T1000 (cell line): ENCODE measurements at regions not wholly inside any gene's neighbourhood (a gene's known extent, or its start where the extent isn't known, plus 50 kb on each side); places are given as distances from the start of the nearest gene placed in this dataset.
"Not testable (repeated sequence)": the region's sequence is repeated elsewhere in the genome, so short reads cannot be mapped to it uniquely, and the experiment has no call there.

Source experiments
- DNase-seq: peaks from one replicate; lab custom pipeline; 2025; ENCODE audit warnings: mixed read lengths; lab: John Stamatoyannopoulos, UW

DNA sequence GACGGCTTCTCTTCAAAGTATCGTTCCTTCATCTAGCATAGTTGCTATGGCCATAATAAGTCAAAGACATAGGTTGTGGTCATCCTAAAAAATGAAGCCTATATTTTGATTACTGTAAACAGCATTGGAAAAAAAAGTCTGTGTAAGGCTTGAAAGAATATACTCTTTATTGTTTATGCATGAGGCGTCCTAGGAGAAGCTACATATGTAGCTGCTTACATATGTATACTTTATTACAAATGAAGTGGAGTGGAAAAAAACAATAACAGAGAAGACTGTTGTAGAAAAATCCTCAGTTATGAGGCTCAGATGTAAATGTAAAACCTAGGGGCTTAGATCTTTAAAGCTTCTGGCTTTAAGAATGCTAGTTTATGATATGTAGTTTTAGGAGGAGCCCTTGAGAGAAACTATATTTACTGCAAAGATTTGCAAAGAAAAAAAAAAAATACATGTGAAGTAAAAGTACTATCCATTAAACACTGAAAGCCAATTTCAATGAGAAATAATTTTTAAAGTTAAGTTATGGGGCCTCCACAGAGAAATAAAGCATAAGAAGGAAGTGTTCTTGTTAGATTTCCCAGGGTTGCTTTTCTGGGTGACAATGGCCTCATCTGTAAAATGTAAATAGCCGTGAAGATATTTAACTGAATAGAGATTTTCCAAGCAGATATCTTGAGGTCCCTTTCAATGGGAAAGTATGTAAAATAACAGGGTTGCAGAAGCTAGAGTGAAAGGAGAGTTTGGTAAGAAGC lies 598.2 kb downstream of the TRIML1 start:
- DNase-seq, result no peak

- not testable (repeated sequence) for DNase-seq
Measured at GRCh38 chr4:188738290-188738689, 599.0 kb downstream of the TRIML1 start.

DNA sequence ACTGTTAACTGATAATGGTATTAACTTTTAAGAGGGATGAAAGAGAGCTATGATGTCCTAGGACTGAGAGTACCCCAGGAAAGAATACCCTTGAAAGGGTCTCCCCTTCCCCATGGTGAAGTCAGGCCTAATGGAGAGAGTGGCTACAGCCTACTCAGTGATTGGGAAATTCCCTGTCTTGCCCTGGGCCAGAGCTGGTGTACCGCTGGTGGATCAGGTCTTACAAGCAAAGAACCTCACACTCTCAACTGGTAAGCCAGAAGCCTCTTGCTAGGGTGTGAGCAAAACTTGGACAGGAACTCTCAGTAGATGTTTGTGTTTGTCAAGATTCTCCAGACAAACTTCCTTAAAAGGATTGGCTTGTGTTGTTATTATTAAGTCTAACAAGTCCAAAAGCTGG lies 600.9 kb downstream of the TRIML1 start:
- not testable (repeated sequence) for DNase-seq

DNA sequence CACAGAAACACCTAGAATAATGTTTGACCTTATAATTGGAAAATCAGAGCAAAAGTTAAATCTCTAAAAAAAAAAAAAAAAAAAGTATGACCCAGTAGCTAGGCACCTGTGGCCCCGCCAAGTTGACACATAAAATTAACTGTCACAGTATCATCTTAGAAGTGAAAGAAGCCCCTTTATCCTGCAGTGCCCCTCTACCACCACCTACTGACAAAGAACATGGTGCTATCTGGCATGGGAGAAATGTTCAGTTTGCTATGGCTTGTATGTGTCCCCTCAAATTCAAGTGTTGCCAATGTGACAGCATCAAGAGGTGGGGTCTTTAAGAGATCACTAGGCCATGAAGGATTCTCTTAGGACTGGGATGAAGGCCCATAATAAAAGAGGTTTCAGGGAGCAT lies 601.5 kb downstream of the TRIML1 start:
- not testable (repeated sequence) for DNase-seq

- no peak for DNase-seq
Measured at GRCh38 chr4:188754372-188755002, 615.2 kb downstream of the TRIML1 start.

DNA sequence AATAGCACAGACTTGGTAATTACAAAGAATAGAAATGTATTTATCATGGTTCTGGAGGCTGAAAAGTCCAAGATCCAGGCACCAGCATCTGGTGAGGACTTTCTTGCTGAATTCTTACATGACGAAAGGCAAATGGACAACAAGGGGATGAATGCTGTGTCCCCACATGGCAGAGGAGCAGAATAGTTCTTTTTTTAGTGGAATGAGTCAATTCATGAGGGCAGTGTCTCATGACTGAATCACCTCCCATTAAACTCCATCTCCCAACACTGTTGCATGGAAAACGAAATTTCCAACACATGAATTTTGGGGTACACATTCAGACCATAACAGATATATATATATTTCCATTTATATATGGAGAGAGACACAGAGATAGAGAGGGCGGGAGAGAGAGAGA lies 628.3 kb downstream of the TRIML1 start:
- DNase-seq, result peak; percentile 20

GRCh38 chr4:188778905-188779304 lies 639.7 kb downstream of the TRIML1 start:
- peak; percentile 53 for DNase-seq

DNA sequence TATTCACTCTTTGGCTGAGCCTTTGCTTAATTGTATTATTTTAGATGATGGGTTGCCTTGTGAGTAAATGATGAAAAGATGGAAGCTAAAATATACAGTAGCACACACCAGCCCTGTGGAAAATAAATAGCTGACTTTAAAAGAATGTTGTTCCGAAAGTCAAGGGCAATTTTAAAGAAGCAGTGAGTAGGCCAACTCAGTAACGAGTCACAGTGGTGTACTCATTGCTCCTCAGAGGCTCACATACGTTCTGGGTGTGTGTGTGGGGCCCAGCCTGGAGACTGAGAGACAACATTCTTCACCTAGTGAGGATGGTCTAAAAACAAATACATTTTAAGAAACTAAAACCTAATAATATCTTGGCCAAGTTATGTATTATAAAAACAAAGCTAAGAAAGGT lies 640.3 kb downstream of the TRIML1 start:
- DNase-seq, result no peak

GRCh38 chr4:188780028-188780427 lies 640.8 kb downstream of the TRIML1 start:
- no peak for DNase-seq

DNA sequence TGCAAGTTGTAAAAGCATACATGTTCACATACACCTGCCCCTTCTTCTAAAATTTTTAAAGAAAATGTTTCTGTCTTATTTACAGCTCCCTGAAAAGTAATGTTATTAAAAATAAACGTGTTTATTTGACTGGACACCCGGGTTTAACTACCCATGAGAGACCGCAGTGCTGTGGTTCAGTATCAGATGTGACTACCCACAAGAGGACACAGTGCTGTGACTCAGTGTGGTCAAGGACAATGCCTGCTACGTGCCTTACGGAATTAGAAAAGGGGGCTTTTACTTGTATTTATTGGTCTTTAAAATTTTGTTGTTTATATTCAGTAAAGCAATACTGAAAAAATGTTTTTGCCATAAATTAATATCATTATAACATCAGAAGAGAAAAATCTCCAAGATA lies 641.4 kb downstream of the TRIML1 start:
- DNase-seq, result no peak

DNA sequence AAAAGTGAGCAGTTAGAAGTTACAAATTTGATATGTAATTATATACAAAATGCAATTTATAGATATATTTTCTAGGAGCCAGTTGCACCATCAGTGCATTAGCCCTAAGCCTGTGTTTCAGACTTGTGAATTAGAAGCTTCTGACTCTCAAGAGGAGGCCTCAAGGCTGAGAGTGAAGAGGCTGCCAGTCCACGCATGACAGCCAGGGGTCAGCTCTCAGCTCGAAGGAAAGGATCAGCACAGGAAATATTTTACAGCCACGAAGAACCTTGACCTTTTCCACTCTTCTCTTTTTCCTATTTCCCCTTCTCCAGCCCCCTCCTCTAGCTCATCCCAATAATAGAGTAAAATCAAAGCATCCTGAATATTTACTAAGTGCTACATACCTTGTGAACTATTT lies 642.4 kb downstream of the TRIML1 start:
- no peak for DNase-seq

DNA sequence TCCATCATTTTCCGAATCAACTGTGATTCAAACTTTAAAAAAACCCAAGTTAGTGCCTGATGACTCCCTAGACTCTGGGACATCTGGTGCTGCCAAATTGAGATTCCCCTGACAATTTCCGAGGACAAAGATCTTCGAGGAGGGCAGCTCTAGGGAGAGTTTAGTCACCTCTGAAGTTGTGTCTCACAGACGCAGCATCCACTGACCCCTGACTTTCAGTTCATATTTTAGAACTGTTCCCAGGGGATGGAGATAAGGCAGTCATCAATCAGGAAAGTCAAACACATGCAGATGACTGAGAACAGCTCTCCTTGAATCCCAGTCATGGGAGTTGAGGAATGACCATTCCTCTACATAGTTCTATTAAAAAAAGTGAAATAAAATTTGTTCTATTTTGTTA lies 643.9 kb downstream of the TRIML1 start:
- DNase-seq, result no peak

DNA sequence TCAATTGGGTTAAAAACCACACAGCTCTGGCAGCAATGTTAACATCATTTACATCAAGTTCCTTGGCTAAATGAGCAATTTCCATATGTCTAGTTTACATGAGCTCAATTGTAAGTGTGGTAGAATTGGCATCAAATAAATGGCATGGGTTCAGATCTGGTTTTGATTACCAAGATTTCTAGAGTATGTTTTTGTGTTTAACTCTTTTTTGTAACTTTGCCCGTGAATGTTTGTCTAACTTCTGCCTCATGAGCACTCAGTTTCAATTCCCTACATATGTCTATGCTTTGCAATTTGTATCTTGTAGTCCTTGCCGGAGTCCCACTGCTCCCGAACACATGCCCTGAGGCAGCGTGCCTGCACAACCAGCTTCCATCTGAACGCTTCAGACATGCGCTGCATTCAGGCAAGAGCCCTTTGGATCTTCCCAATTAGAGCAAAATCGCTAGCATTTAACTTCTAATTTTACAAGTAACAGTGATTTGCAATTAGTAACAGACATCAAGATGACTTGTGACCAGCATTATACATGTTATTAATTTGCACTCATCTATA lies 644.4 kb downstream of the TRIML1 start:
- no peak for DNase-seq

GRCh38 chr4:188796600-188796999 lies 657.4 kb downstream of the TRIML1 start:
- not testable (repeated sequence) for DNase-seq

- not testable (repeated sequence) for DNase-seq
Measured at GRCh38 chr4:188797011-188797410, 657.8 kb downstream of the TRIML1 start.

GRCh38 chr4:188804861-188805260 lies 665.6 kb downstream of the TRIML1 start:
- no peak for DNase-seq

- no peak for DNase-seq
Measured at GRCh38 chr4:188811121-188811520, 671.9 kb downstream of the TRIML1 start.

GRCh38 chr4:188812644-188813043 lies 673.4 kb downstream of the TRIML1 start:
- DNase-seq, result no peak

- DNase-seq, result no peak
Measured at GRCh38 chr4:188818300-188818699, 679.1 kb downstream of the TRIML1 start.

- no peak for DNase-seq
Measured at GRCh38 chr4:188819233-188819632, 680.0 kb downstream of the TRIML1 start.

- DNase-seq, result no peak
Measured at GRCh38 chr4:188821500-188821899, 682.3 kb downstream of the TRIML1 start.

GRCh38 chr4:188822698-188823097 lies 683.5 kb downstream of the TRIML1 start:
- DNase-seq, result no peak

DNA sequence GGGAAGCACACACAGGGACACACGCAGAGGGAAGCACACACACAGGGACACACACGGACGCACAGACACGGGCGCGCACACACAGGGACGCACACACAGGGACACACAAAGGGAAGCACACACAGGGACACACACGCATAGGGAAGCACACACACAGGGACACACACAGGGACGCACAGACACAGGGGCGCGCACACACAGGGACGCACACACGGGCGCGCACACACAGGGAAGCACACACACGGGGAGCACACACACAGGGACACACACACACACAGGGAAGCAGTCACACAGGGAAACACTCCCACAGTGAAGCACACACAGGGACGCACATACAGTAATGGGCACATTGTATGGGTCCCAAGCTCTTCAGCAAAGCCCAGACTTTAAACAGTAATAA lies 685.3 kb downstream of the TRIML1 start:
- DNase-seq, result no peak
